Activated CD4-positive, alpha-beta T cell treated with anti-CD3 and anti-CD28 coated beads for 4 hours (primary cell): ENCODE measurements at regions not wholly inside any gene's neighbourhood (a gene's known extent, or its start where the extent isn't known, plus 50 kb on each side); places are given as distances from the start of the nearest gene placed in this dataset.
"Not testable (repeated sequence)": the region's sequence is repeated elsewhere in the genome, so short reads cannot be mapped to it uniquely, and the experiment has no call there.

Source experiments
- DNase-seq, 2 donors: peaks; one replicate each; pipeline ENCODE4 v3.0.0-alpha.2; 2020

DNA sequence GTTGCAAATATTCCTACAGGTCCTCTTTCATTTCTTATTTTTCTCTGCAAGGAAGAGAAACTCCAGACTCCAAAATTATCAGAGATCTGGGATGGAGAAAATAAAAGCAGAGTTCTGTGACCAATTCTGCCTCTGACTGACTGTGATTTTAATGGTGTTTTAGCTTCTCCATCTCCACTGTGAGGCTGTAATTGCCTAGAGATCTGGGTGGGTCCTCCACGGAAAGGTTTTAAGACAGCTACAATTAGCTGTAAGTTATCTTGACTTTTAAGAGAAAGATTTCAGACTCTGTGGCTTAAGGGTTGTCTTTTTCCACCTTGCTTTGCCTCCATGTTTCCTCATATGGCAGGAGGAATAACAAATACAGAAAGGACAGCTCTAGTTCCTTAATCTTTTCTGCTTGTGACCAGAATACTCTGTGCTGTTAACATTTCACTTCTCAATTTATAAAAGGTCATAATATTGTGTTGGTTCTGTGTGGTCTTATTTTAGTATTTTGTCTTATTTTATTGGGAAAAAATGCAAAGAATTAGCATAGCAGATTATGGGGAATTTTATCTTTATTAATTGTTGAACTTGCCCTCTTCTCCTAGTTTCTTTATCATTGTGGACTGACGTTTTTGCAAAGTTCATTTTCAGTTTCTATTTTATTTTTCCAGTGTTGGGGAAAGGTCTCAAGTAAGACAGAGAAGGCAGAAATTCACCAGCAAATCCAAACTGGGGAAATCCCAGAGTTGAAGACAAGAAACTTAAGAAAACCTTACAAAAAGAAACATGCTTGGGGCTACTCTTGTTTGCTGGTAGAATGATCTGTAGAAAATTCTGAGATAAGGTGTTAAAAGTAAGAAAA, 157.9 kb downstream of the RAP2B start:
- no peak for DNase-seq

DNA sequence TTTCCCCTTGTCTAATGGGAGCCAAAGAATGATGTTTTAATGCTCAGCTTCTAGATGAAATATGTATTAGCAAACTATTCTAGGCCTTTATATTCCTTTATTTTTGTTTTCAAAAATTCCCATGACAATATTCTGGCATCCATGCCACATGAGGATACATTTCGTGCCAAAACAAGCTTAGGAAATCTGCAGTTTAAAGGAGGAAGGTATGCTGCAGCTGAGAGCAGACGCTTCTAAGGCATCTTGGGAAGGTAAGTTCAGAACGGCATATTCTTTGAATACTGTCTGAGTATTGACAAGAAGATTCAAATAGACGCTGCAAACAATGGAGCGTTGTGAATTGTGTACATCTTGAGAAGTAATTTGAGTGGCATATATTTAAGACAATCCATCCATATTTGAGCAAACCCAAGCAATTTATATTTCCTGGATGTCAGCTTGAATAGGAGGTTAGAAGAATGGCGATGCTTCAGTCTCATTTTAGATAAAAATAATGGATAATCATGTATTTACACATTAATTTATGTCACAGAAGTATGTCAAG, 158.6 kb downstream of the RAP2B start:
- no peak for DNase-seq

DNA sequence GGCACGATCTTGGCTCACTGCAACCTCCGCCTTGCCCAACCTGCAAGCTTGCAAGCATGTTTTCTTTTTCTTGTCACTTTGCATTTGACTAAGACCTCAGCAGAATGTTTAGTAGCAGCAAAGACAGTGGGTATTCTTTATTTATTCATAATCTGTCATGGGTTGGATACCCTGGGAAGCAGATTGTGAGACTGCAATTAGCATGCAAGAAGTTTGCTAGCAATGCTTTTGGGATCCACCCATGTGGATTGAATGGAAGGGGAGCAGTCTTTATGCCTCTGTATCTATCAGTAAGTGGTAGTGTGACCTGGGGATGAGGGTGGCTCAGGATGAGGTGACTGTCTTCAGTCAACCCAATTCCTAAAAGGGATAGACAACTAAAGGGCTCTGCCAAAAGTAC, 166.7 kb downstream of the RAP2B start:
- DNase-seq, result no peak

DNA sequence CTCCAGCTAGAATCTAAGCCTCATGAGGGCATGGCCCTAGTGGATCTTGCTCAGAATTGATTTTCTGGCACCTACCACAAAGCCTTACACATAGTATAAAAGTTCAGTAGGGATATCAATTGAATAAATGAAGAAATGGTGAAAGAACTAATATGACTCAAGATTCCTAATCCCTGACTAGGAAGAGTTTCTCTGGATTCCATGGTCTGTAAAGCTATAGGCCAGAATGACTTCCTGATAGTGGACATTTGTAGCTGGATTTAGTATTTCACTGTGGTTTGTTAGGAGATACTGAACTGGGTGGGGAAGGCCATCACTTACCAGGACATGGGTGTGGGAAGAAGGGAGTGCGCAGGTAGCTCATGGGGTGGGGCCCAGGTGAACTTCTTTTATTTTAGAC, 168.9 kb downstream of the RAP2B start:
- no peak for DNase-seq

DNA sequence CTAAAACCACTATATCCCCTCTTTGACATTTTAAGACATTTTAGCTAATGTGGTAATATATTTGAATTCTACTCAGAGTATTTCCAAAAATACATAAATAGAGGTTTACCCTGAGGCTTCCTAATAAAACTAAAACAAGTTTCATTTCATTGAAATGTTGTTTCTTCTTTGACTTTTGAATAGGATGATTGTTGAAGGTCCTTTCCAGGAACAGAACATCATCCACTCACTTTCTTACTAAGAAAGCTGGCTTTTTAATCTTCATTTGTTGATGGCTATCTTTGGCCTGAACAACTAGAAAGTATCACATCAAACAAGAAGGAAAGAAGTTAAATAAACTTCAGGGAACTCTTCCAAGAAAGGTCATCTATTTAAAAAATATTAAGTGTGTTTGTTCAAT, 169.7 kb downstream of the RAP2B start:
- no peak for DNase-seq

DNA sequence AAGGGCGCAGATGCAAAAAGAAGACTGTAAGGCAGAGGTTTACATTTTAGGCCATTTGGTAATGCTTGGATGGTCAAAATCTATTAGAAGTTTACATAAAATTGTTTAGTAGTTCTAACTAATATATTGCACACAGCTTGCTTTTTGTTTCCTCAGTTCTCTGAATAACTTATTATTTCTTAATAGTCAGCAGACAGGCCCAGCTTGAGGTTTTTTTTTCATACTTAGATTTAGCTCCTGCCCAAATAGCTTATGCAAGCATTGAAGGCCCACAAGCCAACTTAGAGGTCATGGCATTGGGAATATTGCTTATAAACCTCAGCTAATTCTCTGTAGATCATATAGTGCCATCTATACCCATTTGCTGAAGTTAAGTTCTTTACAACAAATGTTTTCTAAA, 172.5 kb downstream of the RAP2B start:
- DNase-seq, result no peak

DNA sequence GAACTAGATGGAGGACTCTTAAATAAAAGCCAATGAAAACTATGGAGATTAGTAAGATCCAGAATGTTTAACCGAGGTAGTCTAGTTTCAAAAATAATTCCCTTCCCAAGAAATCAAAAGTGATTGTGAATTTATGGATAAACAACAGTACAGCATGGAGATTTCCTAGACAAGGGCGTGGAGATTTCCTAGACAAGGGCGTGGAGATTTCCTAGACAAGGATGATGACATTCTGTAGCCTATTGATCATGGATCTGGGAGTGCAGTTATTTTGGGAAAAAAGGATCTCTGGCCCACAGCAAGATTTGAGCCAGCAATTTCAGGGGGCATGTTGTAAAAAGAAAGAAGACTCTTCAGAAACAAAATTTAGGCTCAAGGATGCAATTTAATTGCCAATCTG, 175.3 kb downstream of the RAP2B start:
- no peak for DNase-seq

DNA sequence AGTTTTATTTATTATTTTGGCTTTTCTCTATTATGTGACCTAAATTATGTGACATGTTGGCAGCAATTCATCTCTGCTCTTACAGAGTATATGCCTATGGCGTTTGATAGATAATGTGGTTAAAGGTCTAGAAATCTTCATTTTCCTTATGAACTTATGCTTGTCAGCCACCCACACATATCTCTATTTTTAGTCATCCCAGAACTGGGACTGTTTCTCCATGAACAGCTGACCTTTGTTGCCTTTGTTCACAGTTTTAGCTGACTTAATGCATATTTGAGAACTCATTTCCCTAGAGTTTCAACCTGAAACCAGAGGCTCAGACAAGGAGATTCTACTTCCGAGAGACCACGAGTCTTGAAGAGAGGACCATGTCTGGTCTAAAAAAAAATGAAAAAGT, 176.5 kb downstream of the RAP2B start:
- no peak for DNase-seq

DNA sequence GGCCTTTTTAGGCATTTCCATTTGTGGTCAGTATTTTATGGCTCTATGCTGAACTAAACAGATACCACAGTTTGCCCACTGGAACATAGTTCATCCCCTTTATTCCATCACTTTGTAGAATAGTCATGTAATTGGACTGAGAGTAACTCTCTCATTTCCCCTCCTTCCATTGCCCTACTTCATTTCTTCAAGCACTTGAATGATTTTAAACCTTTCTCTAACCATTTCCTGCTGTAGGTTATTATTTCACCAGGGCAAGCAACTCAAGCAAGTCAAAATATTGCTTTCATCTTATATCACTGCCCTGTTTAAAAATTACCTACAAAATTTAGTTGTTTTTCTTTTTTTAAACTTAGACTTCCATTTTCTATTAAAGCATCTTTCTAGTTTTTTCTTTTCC, 177.0 kb downstream of the RAP2B start:
- DNase-seq, result no peak

DNA sequence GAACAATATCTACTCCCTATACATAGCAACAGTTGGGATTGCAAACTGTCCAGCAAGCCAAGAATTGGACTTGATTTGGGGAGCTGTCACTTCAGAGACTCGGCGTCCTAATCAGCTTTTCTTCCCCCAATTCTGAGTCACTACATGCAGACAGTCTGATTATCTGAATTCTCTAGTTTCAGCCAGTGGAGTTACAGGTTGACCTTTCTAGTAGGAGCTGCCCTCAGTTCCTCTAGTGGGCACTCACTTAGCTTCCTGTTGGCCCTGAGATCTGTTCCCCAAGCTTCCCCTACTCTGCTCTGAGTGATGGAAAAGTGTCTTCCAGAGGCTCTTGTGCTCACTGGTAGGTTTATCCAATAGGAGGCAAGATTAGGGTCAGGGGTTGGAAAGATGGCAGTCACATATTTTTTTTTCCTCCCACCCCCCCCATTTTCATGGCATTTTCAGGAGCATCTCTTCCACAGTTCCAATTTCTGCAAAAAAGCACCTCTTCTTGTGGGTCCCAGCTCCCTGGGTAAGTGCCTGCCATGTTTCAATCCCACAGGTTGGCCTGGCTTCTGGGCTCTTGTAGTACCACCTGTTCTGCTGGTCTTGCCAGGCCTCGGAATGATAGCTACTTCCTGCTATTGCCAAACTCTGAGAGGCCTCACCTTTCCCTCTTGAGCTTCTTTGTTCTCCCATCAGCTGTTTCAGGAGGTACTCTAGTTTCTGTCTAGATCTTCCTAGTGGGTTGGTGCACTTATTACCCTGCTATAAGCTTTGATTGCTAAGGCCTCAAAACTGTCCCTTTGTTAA, 182.2 kb downstream of the RAP2B start:
- no peak for DNase-seq

DNA sequence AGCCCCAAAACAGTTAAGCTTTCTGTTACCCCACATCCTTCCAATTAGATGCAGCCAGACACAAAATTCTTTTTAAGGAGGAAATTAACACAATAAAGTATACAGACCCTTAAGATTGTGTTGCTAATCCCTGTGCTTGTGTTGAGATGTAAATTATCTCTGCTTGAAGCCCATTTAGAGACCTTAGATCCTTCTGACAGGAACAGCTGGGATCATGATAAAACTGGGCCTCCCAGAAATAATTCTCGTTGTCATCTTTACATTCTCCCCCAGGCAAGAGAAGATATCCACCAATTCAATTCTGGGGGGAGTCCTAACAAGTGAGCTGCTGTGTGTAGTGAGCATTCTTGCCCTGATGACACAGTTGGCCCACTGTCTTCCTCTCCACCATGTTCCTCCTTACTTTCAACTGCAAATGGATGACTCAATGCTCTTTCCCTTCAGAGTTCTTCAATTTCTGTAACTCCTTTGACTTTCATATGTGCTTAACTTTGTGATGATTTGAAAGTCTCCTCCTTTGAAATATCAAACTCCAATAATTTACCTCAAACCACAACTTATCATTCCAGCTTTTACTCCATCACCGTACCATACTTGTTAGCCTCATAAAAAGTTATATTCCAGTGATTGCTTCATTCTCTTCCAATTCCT, 186.6 kb downstream of the RAP2B start:
- DNase-seq, result no peak

DNA sequence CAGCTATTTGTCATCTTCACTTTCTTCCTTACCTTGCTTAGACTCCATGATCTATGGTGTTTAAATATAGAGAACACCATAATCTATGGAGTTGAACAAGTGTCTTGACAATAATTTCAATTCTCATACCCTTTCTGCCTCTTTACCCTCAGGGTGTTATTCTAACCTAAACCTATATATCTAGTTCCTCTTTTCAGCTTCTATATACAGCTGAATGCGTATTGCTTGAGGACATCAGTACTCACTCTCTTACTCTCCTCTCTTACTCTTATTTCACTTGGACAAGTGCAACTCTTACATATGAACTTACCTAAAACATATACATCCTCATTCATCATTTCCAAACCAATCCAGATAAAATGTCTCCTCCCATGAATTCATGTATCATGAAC, 187.1 kb downstream of the RAP2B start:
- no peak for DNase-seq

DNA sequence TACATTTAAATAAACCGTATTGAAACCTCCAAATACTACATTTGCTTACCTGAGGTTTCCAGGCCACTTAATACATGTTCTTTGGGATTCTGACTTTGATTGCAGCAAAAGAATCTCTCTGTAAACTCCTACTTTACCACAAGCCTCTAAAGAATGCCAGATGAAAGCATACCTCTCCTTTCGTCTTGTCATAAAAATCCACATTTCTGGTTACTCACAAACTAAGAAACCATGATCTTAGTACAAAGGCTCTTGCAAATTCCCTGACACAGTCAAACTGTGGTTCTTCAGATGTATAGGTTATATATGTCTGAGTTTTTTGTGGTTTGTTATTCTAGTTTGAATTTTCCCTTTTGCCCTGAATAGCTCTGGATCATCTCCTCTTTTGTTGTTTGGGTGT, 188.4 kb downstream of the RAP2B start:
- no peak for DNase-seq

DNA sequence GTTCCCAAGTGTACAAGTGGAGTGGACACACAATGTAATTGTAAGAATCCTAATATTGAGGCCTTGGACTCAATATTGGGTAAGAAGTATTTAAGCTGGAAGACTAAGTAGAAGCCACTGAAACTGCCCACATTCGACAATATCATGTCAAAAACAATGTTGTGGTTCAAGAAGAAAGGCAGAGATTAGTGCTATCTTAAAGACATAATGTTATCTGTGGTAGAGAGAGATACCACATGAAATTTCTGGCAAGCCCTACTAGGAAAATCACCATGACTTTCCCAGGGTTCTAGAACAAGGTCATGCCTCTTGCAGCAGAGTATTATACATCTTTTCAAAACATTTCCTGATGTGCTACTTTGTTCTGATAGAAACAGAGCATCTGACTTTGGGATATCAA, 192.6 kb downstream of the RAP2B start:
- no peak for DNase-seq

DNA sequence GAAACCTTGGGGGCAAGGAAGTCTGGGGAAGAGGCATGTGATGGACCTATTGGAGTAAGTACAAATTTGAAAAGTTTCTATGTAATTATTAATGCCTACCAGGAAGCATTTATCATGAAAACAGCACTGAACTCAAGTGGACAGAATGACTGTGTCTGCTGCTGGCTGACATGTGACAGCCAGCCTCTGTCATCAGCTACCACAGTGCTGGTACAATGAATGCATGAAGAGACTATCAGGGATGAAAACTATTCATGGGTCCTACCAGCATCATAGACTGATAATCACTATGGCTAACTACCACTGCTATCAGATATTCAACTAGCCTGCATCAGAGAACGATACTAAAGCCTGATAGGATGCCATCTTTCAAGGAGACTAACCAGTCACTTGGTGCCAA, 193.5 kb downstream of the RAP2B start:
- DNase-seq, result no peak

DNA sequence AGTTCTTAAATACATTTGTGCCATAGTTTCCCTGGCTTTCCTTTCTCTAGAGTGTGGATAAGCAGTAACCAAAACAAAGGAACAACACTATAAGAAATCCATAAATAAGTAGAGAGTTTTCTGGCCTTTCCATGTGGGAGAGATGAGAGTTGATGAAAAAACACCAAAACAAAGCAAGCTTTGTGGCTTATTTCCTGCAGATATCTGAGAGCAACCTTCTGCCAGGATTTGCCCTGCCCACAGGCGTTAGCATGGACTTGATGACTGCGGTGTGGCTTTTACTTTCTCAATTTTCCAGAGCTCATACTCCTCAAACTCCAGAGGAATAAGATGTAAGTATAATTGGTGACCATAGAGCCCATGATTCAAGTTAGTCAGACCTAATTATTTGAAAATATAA, 194.9 kb downstream of the RAP2B start:
- no peak for DNase-seq

DNA sequence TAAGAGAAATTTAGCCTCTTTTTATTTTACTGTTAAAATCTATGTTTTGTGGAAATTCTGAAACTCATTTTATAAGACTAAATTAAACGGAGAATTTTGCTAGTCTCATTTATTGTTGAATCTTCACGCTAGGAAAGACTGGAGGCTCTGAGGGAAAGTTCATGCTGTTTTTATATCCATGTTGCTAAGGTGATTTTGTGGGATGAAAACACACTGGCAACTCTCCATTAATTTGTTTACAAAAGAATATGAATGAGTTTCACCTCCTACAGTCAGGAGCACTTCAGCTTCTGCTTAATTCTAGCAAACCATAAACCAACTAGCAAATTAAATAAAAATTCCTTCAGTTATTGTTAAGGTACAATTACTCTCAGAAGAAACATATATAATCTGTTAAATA, 195.4 kb downstream of the RAP2B start:
- no peak for DNase-seq

DNA sequence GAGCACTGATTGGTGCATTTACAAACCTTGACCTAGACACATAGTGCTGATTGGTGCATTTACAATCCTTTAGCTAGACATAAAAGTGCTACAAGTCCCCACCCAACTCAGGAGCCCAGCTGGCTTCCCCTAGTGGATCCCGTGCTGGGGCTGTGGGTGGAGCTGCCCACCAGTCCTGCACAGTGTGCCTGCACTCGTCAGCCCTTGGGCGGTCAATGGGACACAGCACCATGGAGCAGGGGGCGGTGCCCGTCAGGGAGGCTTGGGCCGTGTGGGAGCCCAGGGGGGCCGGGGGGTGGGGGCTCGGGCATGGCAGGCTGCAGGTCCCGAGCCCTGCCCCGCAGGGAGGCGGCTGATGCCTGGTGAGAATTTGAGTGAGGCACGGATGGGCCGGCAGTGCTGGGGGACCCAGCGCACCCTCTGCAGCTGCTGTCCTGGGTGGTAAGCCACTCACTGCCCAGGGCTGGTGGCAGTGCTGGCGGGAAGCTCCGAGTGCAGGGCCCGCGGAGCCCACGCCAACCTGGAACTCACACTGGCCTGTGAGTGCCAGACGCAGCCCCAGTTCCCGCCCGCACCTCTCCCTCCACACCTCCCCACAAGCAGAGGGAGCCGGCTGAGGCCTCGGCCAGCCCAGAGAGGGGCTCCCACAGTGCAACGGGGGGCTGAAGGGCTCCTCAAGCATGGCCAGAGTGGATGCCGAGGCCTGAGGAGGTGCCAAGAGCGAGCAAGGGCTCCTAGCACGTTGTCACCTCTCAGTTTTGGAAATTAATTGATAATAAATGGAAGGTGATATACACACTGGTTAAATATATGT, 207.7 kb downstream of the RAP2B start:
- no peak for DNase-seq

DNA sequence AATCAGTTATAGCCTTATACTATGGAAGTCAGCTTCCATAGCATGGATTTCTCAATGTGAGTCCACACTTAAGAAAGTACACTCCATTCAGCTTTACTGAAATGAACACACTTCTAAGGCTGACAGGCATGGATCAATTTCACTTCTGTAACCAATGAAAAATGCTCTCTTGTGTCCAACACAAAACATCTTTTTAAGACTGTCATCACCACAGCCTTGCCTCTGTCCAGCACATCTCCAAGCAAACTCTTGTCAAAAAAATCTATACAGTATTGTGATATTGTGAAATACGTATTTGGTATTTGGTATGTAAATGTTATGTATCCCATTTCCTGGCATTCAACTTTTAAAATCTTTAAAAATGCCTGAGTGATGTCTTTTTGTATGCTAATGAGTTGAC, 208.7 kb downstream of the RAP2B start:
- DNase-seq, result no peak

DNA sequence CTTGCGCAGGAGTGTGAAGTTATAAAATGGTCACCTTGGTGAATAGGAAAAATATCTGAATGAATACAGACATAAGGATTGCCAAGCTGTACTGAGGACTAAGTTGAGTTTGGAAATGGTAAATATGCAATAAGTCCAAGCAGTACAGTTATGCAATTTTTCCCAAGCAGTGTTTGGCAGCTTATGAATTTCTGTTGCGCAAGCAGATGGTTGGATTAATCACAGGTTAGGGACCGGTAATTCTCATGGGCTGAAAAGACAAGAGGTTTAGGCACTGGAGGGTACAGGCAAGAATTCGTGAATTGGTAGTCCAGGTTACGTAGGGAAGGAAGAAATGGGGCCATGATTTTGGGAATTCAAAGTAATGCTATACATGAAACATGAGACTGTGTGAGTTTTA, 210.3 kb downstream of the RAP2B start:
- DNase-seq, result no peak

DNA sequence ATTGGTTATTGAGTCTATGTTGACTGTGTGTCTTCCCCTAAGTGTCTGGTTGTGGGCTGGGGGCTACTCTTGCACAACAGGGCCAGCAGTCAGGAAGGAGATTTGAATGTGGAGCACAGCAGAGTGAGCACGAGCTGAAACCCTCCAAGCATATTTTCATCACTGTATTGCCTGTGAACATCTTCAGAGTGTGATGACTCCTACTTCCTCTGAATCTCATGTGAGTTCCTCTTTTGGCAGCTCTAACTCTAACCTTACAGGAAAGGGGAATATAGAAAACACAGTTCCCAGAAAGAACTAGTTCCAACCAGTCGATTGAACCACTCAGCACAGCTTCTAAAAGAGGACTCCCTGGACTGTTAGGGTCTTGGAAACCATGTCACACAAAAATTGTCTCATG, 211.6 kb downstream of the RAP2B start:
- DNase-seq, result no peak

DNA sequence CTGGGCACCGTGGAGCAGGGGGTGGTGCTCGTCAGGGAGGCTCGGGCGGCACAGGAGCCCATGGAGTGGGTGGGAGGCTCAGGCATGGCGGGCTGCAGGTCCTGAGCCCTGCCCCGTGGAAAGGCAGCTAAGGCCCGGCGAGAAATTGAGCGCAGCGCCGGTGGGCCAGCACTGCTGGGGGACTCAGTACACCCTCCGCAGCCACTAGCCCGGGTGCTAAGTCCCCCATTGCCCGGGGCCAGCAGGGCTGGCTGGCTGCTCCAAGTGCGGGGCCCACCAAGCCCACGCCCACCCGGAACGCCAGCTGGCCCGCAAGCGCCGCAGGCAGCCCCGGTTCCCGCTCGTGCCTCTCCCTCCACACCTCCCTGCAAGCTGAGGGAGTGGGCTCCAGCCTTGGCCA, 216.3 kb downstream of the RAP2B start:
- DNase-seq, result not testable (repeated sequence)

DNA sequence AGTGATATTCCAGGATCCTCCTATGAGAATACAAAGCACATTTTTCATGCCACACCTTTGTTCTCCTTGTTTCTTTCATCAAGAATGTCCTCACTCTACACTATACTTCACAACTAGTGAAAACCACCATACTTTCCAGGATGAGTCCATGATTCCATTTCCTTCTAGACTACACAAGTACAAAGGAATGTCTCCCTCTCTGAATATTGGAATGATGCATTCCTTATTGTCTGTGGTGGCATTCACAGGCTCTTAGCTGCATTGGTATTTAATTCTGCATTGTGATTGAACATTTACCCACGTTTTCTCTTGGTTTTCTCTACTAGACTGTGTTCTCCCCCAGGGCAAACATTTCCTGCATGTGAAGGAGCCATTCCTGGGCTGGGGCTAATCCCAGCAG, 217.5 kb downstream of the RAP2B start:
- DNase-seq, result no peak
